Esophagus muscularis mucosa (tissue), 4 donors: ENCODE measurements at regions not wholly inside any gene's neighbourhood (a gene's known extent, or its start where the extent isn't known, plus 50 kb on each side); places are given as distances from the start of the nearest gene placed in this dataset.

Experiments used
- EP300 ChIP-seq: sonication (generic); formaldehyde crosslinking; IDR thresholded peaks from one replicate; pipeline ENCODE4 v1.6.1; 2017; ENCODE audit warnings: antibody characterized with exemption
- POLR2A ChIP-seq: fragments of 450-650 bp; IDR thresholded peaks from one replicate; pipeline ENCODE4 v1.6.1; 2017; ENCODE audit warnings: antibody characterized with exemption, moderate library complexity, mild to moderate bottlenecking, low read depth
- TF ChIP-seq, protein P1 (sequence below), 3 experiments: fragments of 200-600 bp in 2 of 3; fragments of 450-650 bp in 1 of 3; sonication (generic) in 2 of 3; IDR thresholded peaks; one replicate each; pipeline ENCODE4 v1.5.1; 2017 to 2019; ENCODE audit warnings: antibody characterized with exemption in 3 of 3, mild to moderate bottlenecking in 2 of 3, moderate library complexity in 1 of 3

DNA sequence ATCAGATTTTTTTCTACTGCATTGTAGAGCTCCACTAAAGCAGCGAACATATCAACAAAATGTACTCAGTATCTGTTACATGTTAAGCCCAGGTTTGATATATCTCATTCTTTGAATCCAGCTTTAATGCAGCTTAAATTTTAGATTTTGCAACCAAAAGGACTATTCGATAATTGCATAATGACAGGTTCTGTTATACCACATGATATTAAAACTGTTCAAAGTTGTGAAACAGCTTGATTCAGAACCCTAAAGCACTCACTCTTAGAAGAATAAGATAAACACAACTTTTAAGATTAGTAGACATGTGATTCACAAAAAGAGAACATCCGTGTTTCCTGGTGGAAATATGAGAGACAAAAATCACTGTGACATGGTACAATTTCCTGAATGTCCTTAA is 427.9 kb downstream of the CDH11 start:
- TF ChIP-seq, protein P1, sequence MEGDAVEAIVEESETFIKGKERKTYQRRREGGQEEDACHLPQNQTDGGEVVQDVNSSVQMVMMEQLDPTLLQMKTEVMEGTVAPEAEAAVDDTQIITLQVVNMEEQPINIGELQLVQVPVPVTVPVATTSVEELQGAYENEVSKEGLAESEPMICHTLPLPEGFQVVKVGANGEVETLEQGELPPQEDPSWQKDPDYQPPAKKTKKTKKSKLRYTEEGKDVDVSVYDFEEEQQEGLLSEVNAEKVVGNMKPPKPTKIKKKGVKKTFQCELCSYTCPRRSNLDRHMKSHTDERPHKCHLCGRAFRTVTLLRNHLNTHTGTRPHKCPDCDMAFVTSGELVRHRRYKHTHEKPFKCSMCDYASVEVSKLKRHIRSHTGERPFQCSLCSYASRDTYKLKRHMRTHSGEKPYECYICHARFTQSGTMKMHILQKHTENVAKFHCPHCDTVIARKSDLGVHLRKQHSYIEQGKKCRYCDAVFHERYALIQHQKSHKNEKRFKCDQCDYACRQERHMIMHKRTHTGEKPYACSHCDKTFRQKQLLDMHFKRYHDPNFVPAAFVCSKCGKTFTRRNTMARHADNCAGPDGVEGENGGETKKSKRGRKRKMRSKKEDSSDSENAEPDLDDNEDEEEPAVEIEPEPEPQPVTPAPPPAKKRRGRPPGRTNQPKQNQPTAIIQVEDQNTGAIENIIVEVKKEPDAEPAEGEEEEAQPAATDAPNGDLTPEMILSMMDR (IDR thresholded peaks at IDR 0.05) = no peak
- TF ChIP-seq EP300 = no peak
- TF ChIP-seq POLR2A = no peak
